A549 (cell line): ENCODE measurements at regions not wholly inside any gene's neighbourhood (a gene's known extent, or its start where the extent isn't known, plus 50 kb on each side); places are given as distances from the start of the nearest gene placed in this dataset.

ENCODE experiments used
- ATAC-seq, 2 experiments: fragments of 200-7000 bp in 1 of 2; fragments of >200 bp in 1 of 2; cut with Nextera tagmentation in 1 of 2; cut with Tn5 transposase in 1 of 2; 3 replicates each; pipeline versions ENCODE4 v1.8.0 to v1.9.1; 2018 to 2020; ENCODE audit warnings: mild to moderate bottlenecking in 1 of 2, moderate library complexity in 1 of 2
- CTCF ChIA-PET: fragments of 300-600 bp; sonication (Branson Sonifier 250); formaldehyde crosslinking; extraction: SDS; loops from one replicate; lab custom pipeline; 2021; ENCODE audit warnings: antibody characterized with exemption, inconsistent platforms; lab: Yijun Ruan, JAX
- POLR2A ChIA-PET: fragments of 350-600 bp; formaldehyde crosslinking; extraction: SDS; loops from one replicate; lab custom pipeline; 2021; ENCODE audit warnings: antibody characterized with exemption, inconsistent platforms; lab: Yijun Ruan, JAX
- DNase-seq, 2 experiments: peaks; one replicate each; pipeline versions ENCODE4 v3.0.0 to v3.0.0-alpha.2; 2011 to 2016; ENCODE audit warnings: low read depth in 1 of 2, low spot score in 1 of 2
- FAIRE-seq: peaks from 2 replicates; lab custom pipeline; 2011; peaks lifted over from hg19 to GRCh38; lab: Jason Lieb, UNC
- H3K27ac ChIP-seq, 2 experiments: fragments of >200 bp; sonication (Bioruptor Twin); formaldehyde crosslinking; 3 replicates each; pipeline ENCODE4 v1.5.1; 2016 to 2017
- H3K4me1 ChIP-seq: fragments of >200 bp; sonication (Bioruptor Twin); formaldehyde crosslinking; 3 replicates; pipeline ENCODE4 v1.6.1; 2016
- H3K4me2 ChIP-seq: fragments of >200 bp; sonication (Bioruptor Twin); formaldehyde crosslinking; 3 replicates; pipeline ENCODE4 v1.6.1; 2016
- H3K4me3 ChIP-seq: fragments of >200 bp; sonication (Bioruptor Twin); formaldehyde crosslinking; 3 replicates; pipeline ENCODE4 v1.5.1; 2016
- H3K9me3 ChIP-seq: fragments of >200 bp; sonication (Bioruptor Twin); formaldehyde crosslinking; 3 replicates; pipeline ENCODE4 v1.6.1; 2016
- BCL3 ChIP-seq: fragments of >200 bp; sonication (Bioruptor Twin); formaldehyde crosslinking; IDR thresholded peaks from 3 replicates; pipeline ENCODE4 v1.6.1; 2016
- CBX8 ChIP-seq: fragments of 200-600 bp; sonication (generic); IDR thresholded peaks from 2 replicates; pipeline ENCODE4 v1.6.1; 2016
- E2F6 ChIP-seq: IDR thresholded peaks from 2 replicates; pipeline ENCODE4 v1.6.1; 2012; ENCODE audit warnings: low read depth, borderline replicate concordance
- ESRRA ChIP-seq: fragments of 150-350 bp; IDR thresholded peaks from 2 replicates; pipeline ENCODE4 v1.6.1; 2014; ENCODE audit warnings: mild to moderate bottlenecking, low read length, borderline replicate concordance
- GATA3 ChIP-seq: IDR thresholded peaks from 2 replicates; pipeline ENCODE4 v1.6.1; 2012; ENCODE audit warnings: borderline replicate concordance
- HES2 ChIP-seq: fragments of >200 bp; sonication (Bioruptor Twin); formaldehyde crosslinking; IDR thresholded peaks from 2 replicates; pipeline ENCODE4 v1.6.1; 2016
- MYC ChIP-seq: IDR thresholded peaks from 2 replicates; pipeline ENCODE4 v1.6.1; 2012; ENCODE audit warnings: mild to moderate bottlenecking, inconsistent platforms, low read length, improper control_type of control experiment, borderline replicate concordance
- NPAS2 ChIP-seq: fragments of 250-450 bp; sonication (Bioruptor Pico); IDR thresholded peaks from 2 replicates; pipeline ENCODE4 v1.8.0; 2022; ENCODE audit warnings: mild to moderate bottlenecking, moderate library complexity, borderline replicate concordance
- POLR2AphosphoS2 ChIP-seq: conservative IDR thresholded peaks from 2 replicates; pipeline ENCODE4 v1.6.1; 2012; ENCODE audit warnings: low read length, improper control_type of control experiment, inconsistent platforms
- RARB ChIP-seq: fragments of 250-450 bp; sonication (Bioruptor Pico); IDR thresholded peaks from 2 replicates; pipeline ENCODE4 v1.8.0; 2021; ENCODE audit warnings: mild to moderate bottlenecking, moderate library complexity
- RCOR1 ChIP-seq: fragments of 150-350 bp; IDR thresholded peaks from 2 replicates; pipeline ENCODE4 v1.6.1; 2014; ENCODE audit warnings: antibody characterized with exemption, low read length, low read depth
- RFX5 ChIP-seq: fragments of 450-650 bp; IDR thresholded peaks from 2 replicates; pipeline ENCODE4 v1.7.1; 2014; ENCODE audit warnings: antibody characterized with exemption, mild to moderate bottlenecking, moderate library complexity
- RNF2 ChIP-seq: fragments of 200-600 bp; sonication (generic); IDR thresholded peaks from 2 replicates; pipeline ENCODE4 v1.6.1; 2016; ENCODE audit warnings: low read depth, mild to moderate bottlenecking, antibody characterized with exemption, moderate library complexity, borderline replicate concordance
- SMC3 ChIP-seq: fragments of >200 bp; sonication (Bioruptor Twin); formaldehyde crosslinking; IDR thresholded peaks from 3 replicates; pipeline ENCODE4 v1.6.1; 2018; ENCODE audit warnings: inconsistent platforms
- SREBF2 ChIP-seq: fragments of 450-650 bp; IDR thresholded peaks from 2 replicates; pipeline ENCODE4 v1.6.1; 2014; ENCODE audit warnings: mild to moderate bottlenecking, moderate library complexity
- TFCP2L1 ChIP-seq: fragments of 250-450 bp; sonication (Bioruptor Pico); IDR thresholded peaks from 2 replicates; pipeline ENCODE4 v1.5.0; 2021; ENCODE audit warnings: mild to moderate bottlenecking
- ZSCAN20 ChIP-seq: fragments of 250-450 bp; sonication (Bioruptor Pico); IDR thresholded peaks from 2 replicates; pipeline ENCODE4 v1.8.0; 2022; ENCODE audit warnings: mild to moderate bottlenecking, moderate library complexity
- WGBS: methylation state at CpG from one replicate; pipeline ENCODE4 v1.1.6; 2017; ENCODE audit errors: missing lambda C conversion rate; 5-methylcytosine and 5-hydroxymethylcytosine counted together

- Histone ChIP-seq H3K4me1 (peaks cover 7% of the 10 kb centered on the region; the same call in 1 of the 3 replicates), H3K4me3 (no peak overlapping the region), H3K4me2 (no peak overlapping the region), H3K27ac (no peak overlapping the region), H3K9me3 (no peaks in the 10 kb centered on the region)
- no peak for FAIRE-seq
- TF ChIP-seq RNF2 (no peak), TFCP2L1 (CRISPR knock-in tag) (no peak), RARB (no peak), RFX5 (no peak), GATA3 (no peak), SMC3 (no peak), MYC (no peak), ESRRA (no peak), BCL3 (no peak), SREBF2 (no peak), HES2 (no peak), ZSCAN20 (CRISPR knock-in tag) (no peak), NPAS2 (CRISPR knock-in tag) (no peak)
- 34% methylated on average over 6 of the region's 6 CpGs for WGBS
- ChIA-PET CTCF (no interaction called here), POLR2A (no interaction called here)
- ATAC-seq: no peak
- DNase-seq: no peak
Measured at GRCh38 chr17:68694791-68695485, 93.8 kb upstream of the FAM20A start.

- 50% methylated on average over 8 of the region's 8 CpGs for WGBS
- TF ChIP-seq E2F6: no peak
- no peak for TF ChIP-seq ESRRA
- DNase-seq (no peak), ATAC-seq (no peak), FAIRE-seq (no peak)
- Histone ChIP-seq H3K4me1 (peaks cover 7% of the 10 kb centered on the region; the same call in 1 of the 3 replicates), H3K9me3 (no peaks in the 10 kb centered on the region), H3K4me3 (no peak overlapping the region), H3K4me2 (no peak overlapping the region), H3K27ac (no peak overlapping the region)
- ChIA-PET CTCF (no interaction called here), POLR2A (no interaction called here)
Measured at GRCh38 chr17:68693896-68694295, 92.7 kb upstream of the FAM20A start.

GRCh38 chr17:68693466-68693865 is 92.3 kb upstream of the FAM20A start:
- ChIA-PET POLR2A (no interaction called here), CTCF (no interaction called here)
- DNase-seq: no peak
- 26% methylated on average over 1 of the region's 1 CpG for WGBS
- H3K4me2 ChIP-seq: no peak overlapping the region
- no peak for ATAC-seq
- H3K27ac ChIP-seq: no peak overlapping the region
- FAIRE-seq: no peak
- peaks cover 7% of the 10 kb centered on the region; the same call in 1 of the 3 replicates for H3K4me1 ChIP-seq
- no peak overlapping the region for H3K4me3 ChIP-seq
- TF ChIP-seq RCOR1: no peak
- no peak for TF ChIP-seq POLR2AphosphoS2
- TF ChIP-seq CBX8: no peak
- TF ChIP-seq TFCP2L1 (CRISPR knock-in tag): no peak
- no peaks in the 10 kb centered on the region for H3K9me3 ChIP-seq
